ENCODE measurements at regions not wholly inside any gene's neighbourhood (a gene's known extent, or its start where the extent isn't known, plus 50 kb on each side); places are given as distances from the start of the nearest gene placed in this dataset.
"Not testable (repeated sequence)": the region's sequence is repeated elsewhere in the genome, so short reads cannot be mapped to it uniquely, and the experiment has no call there.

DNA sequence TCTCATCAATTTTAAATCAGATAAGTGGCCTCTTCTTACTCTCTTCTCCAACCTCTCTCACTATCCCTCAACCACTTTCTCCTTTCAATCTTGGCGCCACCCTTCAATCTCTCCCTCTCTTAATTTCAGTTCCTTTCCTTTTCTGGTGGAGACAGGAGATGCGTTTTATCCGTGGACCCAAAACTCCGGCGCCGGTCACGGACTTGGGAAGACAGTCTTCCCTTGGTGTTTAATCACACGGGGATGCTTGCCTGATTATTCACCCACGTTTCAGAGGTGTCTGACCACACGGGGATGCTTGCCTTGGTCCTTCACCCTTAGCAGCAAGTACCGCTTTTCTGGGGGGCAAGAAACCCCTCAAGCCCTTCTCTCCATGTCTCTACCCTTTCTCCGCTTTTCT, 1057.6 kb upstream of the ACO1 start:
- not testable (repeated sequence) for DNase-seq (ENCODE audit: low spot score)

DNA sequence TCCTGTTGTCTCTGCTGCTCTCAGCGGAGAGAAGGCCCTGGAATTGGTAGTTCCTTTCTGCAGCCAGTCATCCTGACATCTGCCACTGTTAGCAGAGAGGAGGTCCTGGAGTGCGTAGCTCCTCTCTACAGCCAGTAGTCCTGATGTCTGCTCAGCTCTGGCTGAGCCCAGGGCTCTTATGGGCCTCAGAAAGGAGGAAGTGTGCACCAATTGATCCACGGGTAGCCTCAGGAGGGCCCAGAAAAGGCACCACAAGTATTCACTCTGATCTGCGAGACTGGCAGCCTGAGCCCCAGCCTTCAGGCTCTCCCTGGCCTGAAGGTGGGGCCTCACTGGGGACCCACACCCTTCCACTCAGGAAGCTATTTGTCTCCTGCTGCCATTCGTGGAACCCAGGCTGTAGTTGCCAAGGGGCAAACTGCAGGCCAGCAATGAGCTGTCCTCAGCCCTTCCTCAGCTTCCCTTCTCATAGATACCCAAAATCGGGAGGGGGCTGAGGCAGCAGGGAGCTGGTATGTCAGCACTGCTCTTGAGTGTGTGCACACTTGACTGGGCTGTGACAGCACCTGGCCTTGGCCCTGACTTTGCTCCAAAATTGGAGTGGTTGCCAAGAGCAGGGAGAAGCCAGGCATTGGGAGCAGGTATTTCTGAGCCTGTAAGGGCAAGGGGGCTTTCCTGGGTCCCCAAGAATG, 1049.5 kb upstream of the ACO1 start:
- DNase-seq (ENCODE audit: low spot score), result no peak

DNA sequence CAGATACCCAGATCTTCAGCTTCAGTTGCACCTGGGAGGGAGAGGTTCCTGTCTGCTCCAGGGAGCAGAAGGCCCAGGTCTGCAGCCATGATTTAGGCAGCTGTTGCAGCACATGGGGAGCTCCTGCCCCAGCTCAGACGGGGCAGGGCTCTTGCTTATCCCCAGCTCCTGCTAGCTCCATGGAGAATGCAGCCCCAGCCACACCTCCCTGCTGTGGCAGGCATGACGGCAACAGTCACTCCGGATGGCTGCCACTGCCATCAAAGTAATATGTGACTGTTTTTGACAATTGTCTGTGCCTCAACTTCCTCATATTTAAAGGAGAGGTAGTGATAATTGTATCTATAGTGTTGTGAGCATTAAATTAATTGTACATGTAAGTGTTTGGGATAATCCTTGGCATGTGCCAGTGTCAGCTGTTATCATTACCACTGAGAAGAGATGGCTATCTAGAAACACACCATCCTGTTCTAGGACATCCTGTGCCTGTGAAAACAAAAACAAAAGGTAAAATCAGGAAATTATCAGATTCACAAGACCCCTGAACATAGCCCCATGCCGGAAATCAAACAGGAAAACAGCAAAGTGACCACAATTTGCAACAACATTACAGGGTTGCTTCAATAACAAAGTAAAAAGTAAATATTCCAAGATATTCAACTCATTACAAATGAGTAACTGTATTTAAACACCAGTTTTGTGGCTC, 1048.8 kb upstream of the ACO1 start:
- peak; percentile 33 for DNase-seq (ENCODE audit: low spot score)

DNA sequence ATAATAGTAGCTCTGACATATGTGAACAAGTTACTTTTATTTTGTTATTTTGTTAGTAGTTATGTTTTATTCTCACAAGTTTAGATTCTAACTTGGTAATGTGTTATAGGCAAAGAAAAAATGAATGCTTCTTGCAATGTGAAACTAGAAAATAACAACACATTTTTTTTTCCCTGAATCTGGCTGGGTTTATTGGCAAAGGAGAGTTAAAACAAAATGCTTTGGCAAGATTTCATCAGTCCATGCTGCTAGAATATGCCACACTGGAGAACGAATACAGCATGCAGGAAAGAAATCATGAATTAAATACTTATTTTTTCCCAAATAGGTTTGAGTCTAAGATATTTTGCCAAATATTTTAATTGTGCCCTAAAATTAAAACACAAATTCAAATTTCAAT, 1048.1 kb upstream of the ACO1 start:
- no peak for DNase-seq (ENCODE audit: low spot score)

DNA sequence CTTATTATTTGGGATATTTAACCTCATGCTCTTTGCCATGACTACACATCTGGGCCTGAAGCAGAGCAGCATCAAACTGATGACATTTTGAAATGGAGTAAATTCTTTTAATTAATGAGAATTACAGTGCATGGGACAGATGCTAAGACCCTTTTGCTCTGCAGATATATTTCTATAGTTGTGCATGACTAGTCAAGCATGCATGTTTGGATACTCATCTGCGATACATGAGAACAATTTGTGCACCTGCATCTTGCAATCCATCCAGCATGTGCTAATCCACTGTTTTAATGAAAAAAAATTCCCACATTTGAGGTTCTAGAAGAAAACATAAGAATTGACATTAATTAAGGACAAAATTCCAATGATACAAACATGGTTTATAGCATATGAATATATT, 1047.6 kb upstream of the ACO1 start:
- no peak for DNase-seq (ENCODE audit: low spot score)

DNA sequence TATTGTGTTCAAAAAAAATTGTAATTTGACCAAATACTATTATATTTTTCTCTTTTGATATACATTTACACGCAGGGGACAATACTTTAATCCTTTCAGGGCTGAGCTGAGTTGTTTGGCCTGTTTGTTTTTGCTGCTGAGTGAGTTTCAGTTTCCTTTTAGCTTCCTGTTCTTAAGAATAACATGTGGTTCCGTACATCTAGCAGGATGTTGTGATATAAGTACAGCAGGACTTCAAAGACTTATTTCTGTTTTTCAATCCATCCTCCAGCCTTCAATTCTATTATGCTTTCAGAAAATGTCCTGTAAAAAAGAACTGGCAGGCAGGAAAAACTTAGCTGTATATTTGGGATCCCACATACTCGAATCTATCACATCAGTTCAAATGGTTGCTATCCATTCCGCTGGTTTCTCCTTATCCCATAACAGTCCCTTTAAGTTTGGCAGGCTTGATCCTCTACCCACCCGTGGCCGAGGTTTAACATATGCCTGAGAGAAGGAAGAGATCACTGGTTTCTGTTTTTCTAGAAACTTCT, 1037.3 kb upstream of the ACO1 start:
- no peak for DNase-seq (ENCODE audit: low spot score)

DNA sequence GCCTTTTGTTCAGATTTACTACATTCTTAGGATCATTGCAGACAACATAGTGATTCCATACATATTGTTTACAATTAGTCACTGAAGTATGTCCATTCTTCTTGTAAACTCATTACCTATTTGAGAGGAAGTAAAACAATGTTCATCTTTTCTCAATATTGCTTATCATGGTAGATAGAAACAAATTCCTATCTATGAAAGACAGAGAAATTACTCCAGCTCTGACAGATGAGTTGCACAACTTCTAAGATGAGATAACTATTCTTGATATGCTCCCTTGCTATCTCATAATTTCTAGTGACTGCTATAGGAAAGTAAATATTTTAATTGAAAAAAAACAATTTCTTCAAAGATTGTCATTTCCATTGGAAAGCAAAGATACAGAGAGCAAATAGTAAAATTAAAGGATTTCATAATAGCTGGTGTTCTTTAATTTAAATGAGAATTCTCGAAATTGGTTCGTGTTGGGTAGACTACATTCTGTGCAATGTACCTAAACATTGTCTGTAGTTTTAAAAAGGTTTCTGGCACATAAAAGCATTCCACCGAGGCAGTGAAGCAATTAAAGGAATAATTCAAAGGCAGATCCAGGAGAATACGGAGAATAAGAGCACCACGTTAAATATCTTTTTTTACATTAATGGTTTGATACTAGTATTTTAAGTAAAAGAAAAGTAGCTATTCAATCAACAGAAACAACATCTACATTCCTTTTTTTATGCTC, 1029.1 kb upstream of the ACO1 start:
- no peak for DNase-seq (ENCODE audit: low spot score)

DNA sequence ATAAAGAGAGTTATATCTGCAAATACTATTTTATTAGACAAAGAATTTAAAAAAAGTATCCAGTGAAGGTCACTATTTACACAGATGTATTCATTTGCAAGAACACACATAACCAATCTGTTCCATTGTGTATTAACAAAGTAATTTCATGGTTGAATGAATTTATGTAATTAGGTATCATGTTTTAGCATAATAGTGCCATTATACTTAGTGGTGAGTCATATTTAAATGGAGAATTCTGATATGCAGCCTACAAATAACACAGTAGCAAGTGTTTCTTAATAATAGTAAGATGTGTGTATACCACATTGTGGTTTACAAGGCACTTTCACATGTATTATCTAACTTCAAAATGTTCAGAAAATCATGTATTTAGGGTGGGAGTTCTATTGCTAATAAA, 1028.5 kb upstream of the ACO1 start:
- no peak for DNase-seq (ENCODE audit: low spot score)

DNA sequence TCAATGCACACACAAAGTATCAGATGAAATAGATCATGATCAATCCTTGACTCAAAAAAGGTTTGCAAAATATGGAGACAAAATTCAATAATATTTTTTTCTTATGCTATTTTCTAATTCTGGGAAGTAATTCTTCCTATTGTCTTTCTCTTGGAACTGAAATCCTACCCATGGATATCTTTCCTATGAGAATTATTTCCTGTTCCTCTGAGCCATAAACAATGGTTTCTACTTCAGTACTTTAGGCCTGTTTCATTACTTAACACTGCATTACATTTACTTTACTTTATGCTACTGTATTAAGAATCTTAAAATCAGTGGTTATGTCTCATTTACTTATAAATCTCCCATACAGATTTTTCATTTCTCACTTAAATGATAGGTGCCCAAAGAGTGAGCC, 1025.4 kb upstream of the ACO1 start:
- no peak for DNase-seq (ENCODE audit: low spot score)

DNA sequence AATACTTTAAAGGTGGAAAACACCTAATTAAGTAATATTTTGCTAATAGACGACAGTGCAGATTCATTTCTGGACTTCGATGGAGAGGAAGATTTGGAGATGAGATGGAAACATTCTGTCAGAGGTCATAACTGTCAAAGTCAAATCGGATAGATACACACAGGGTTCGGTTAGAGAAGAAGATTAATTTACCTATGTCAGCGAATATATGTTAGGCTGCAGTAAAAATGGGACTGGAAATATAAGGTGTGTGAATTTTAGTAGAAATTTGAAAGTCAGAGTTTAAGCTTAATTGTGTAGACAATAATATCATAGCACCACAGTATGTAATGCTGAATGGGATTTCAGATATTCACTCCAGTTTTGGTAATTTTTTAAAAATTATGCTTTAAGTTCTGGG, 1020.3 kb upstream of the ACO1 start:
- no peak for DNase-seq (ENCODE audit: low spot score)

DNA sequence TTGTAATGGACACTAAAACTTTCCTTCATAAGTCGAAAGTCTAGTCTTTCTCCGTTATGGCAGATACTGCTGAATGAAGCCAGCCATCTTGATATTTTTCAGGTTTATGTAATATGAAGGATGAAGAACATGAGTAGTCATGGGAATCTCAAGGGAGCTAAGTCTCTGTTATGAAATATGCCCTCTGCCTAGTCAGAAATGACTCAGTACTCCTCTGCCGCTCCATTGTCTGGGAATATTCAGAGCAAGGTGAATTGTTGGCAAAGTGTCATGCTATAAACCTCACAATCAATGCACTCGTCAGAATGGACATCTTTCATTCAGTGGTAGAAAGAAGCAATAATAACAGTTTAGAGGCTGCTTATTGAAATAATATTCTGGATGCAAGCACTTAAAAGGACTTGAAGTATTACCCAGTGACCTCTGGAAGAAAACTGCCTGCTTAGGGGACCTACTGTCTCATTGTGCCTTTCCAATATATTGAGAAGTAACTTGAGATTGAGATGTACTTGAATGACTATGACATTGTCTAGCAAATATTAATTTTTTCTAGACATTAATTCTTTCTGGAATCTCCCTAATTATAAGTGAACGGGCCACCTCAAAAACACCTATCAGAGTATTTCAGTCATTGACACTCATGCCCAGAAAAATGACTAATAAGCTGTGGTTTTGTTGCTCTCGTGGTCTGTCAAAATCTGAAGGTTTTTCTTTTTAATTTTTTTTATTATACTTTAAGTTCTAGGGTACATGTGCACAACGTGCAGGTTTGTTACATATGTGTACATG, 1011.5 kb upstream of the ACO1 start:
- DNase-seq (ENCODE audit: low spot score), result no peak

DNA sequence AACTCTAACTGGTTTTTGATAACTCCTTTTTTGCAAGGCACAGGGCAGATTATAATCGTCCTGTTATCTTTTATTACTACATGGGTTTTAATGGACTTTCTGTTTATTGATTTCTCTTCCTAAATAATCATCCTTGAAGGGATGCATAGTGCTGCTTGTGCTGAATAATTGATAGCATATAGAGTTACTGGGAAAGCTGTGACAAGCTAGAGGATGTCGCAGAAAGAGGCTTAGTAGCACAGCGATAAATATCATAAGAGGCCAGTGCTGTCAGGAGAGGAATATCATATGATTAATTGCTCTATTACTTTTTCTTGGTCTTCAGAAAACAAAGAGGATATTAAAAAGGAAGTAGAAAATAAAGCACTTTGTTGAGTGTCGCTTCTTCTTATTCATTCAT, 1007.1 kb upstream of the ACO1 start:
- no peak for DNase-seq (ENCODE audit: low spot score)

DNA sequence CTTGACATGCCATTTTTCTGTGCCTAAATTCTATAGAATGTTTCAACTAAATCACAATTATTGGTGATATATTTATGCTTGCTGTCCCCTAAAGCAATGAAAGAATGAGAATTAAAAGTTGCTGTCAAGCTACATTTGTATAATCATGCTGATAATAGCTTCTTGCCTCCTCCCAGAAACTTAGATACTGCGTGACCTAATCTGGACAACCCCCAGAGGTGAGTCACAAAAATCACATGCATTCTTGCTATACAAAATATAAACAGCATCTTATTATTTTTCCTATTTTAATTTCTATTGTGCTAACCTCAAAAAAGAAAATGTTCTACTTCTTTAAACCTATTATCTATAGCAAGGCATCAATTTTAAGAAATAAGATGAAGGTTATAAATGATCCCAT, 995.8 kb upstream of the ACO1 start:
- DNase-seq (ENCODE audit: low spot score), result no peak

DNA sequence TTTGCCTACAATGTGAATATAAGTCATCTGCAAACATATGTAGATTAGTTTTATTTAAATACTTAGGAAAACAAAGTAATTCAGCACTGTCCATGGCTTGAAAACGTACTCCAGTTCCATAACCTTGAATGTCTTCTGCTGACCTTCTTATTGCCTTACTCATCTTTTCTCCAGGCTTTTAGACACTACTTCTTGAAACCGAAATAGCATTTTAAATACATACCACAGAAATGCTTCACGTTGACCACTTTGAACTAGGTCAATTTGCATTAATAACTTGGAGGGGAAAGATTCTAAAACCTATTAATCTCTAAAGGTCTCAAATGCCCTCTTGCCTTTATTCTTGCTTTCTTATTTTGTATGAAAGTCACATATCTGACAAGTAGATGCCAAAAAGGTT, 995.4 kb upstream of the ACO1 start:
- DNase-seq (ENCODE audit: low spot score), result no peak

DNA sequence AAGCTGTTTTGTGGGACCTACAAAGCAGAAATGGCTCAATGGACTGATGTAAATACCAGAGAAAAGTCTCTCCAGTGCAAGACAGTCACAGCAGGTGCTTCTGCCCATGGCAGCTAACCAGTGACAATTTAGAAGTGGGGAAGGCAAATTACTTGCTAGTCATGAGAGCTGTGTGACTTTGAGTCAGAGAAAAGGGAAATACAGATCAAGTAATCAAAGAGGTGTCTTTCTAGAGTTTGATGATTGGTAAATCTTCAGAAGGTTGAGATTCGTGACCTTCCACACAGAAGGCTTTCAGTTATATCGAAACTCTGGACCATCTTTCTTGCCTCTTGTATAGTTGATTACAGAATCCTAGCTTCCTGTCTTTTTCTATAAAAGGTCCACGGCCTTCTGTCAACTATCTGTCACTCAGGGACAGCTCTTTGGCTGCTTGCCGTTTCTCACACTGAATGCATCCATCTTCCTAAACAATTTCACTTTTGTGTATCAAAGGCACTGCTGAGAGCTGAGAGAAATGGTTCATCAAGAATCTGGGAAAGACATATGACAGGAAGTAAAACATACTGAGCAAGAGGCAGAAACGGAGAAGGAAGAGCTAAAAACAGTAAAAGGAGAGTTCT, 993.9 kb upstream of the ACO1 start:
- DNase-seq (ENCODE audit: low spot score), result no peak

DNA sequence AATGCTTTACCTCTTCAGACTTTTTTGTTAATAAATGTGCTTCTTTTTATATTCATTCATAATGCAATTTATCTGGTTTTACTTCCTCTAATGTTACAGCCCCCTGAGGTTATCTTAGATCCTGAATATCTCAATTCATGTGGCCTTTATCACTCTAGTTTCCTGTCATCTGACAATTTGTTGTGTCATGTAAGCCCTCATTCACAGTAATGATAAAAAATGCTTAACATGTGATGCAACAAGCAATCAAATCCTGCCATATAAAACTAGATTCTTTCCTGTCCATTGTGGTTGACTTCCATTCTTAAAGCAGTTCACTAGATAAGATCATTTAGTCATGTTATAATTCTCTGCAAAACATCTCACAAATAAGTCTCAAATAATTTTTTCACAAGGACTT, 991.2 kb upstream of the ACO1 start:
- DNase-seq (ENCODE audit: low spot score), result no peak

DNA sequence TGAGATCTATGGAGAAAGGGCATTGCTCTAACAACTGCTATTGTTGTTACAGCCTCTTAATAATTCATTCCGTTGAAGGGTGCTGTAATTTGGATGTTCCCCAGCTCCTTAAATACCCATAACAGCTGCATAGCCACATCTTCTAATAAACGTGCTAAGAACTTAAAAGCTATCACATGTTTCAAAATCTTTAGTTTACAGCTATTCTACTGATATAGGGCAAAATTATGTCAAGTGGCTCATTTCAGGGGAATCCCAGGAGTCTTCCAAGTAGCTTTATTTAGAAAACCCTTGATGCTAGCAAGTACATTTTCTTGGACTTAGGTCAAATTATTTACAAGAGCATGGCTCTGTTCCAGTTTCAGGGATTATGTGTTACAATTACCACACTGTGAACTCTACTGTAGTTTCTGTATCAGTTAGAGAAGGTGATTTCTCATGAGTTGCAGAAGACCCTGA, 990.4 kb upstream of the ACO1 start:
- no peak for DNase-seq (ENCODE audit: low spot score)

DNA sequence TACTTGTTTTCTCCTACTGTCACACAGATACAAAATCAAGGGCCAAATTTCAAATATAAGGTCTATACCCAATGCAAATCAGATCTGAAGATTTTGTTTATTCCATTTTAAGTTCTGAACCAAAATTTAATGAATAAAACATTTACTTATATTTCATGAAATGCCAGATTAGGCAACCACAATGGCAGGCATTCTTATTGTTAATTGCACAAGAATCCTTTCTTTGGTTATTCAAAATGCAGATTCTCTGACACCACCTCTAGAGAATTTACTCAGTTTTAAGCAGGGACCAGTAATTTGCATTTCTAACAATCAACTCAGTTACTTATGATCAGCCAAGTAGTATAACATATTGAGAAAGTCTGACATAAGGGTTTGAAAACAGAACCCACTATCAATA, 972.4 kb upstream of the ACO1 start:
- no peak for DNase-seq (ENCODE audit: low spot score)

DNA sequence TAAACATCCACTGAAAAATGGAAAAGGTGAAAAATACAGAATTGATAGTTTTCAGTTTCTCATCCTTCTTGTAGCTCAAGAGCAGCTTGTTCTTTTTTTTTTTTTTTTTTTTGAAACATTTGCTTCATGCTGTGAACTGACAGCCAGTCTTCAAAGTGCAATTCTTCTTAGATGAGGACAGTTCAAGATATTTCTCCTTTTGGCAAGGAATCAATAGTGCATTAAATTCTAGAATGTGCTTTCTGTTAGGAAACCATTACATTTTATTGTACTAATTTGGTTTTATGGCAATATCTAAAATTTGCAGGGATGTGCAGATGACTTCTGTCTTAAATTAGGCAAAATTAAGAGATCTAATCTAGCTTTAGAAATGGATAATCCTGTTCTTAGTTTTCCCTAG, 969.3 kb upstream of the ACO1 start:
- DNase-seq (ENCODE audit: low spot score), result no peak

DNA sequence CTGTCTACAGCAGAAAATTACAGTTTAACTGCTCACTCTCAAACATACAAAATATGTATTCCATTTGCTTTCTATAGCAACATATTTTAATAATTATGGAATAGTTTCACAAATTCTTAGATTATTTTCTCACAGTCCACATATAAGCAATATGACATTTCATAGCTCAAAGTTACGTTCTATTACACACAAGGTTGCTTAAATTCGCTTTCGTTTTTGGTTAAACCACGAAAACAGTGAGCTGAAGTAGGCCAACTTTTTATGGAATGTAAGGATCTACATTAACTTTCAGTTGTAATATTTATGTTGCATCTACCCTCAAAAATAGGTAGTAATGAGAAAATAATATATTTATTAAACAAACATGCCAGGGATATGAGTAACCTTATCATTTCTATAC, 966.0 kb upstream of the ACO1 start:
- DNase-seq (ENCODE audit: low spot score), result no peak

DNA sequence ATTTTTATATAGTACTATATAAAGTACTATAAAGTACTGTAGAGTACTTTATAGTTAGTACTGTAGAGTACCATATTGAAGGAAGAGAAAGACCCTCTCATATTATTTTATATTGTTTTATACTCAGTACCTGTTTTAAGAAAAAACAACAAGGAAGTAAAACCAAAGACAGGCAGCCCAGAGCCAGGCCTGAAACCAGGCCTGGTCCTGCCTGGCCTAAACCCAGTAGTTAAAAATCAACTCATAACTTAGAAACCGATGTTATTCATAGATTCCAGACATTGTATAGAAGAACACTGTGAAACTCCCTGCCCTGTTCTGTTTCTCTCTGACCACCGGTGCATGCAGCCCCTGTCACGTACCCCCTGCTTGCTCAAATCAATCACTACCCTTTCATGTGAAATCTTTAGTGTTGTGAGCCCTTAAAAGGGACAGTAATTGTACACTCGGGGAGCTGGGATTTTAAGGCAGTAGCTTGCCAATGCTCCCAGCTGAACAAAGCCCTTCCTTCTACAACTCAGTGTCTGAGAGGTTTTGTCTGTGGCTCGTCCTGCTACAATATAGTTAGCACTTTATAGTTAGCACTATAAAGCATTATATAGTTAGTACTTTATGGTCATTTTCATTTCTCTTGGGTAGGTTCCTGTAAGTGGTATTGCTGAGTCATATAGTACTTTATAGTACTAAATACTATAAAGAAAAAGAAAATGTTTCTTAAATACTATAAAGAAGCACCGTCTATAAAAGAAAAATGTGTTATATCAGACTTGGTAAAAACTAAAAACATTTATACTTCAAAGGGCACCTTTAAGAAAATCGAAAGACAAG, 940.6 kb upstream of the ACO1 start:
- not testable (repeated sequence) for DNase-seq (ENCODE audit: low spot score)

All from left forelimb (tissue), 1 donor.